HEK293T (cell line): ENCODE measurements at regions not wholly inside any gene's neighbourhood (a gene's known extent, or its start where the extent isn't known, plus 50 kb on each side); places are given as distances from the start of the nearest gene placed in this dataset.

Experiments used
- ARNT ChIP-seq: fragments of 450-650 bp; IDR thresholded peaks from 2 replicates; pipeline ENCODE4 v1.6.1; 2017; ENCODE audit warnings: mild to moderate bottlenecking
- BHLHE40 ChIP-seq: fragments of 450-650 bp; IDR thresholded peaks from 2 replicates; pipeline ENCODE4 v1.6.1; 2016; ENCODE audit warnings: mild to moderate bottlenecking, moderate library complexity, borderline replicate concordance
- CTBP1 ChIP-seq: fragments of 450-650 bp; IDR thresholded peaks from 2 replicates; pipeline ENCODE4 v1.6.1; 2016; ENCODE audit warnings: borderline replicate concordance
- ELF4 ChIP-seq: fragments of 450-650 bp; IDR thresholded peaks from 2 replicates; pipeline ENCODE4 v1.6.1; 2017; ENCODE audit warnings: antibody characterized with exemption
- FOXA1 ChIP-seq: fragments of 450-650 bp; IDR thresholded peaks from 2 replicates; pipeline ENCODE4 v1.6.1; 2016; ENCODE audit warnings: mild to moderate bottlenecking
- FOXK2 ChIP-seq: fragments of 450-650 bp; IDR thresholded peaks from 2 replicates; pipeline ENCODE4 v1.6.1; 2016; ENCODE audit warnings: mild to moderate bottlenecking
- FOXM1 ChIP-seq: fragments of 450-650 bp; IDR thresholded peaks from 2 replicates; pipeline ENCODE4 v1.6.1; 2017; ENCODE audit warnings: mild to moderate bottlenecking, borderline replicate concordance
- HDGF ChIP-seq: fragments of 450-650 bp; IDR thresholded peaks from 2 replicates; pipeline ENCODE4 v1.6.1; 2017; ENCODE audit warnings: antibody characterized with exemption, borderline replicate concordance
- L3MBTL2 ChIP-seq: fragments of 450-650 bp; conservative IDR thresholded peaks from 2 replicates; pipeline ENCODE4 v1.6.1; 2016; ENCODE audit warnings: mild to moderate bottlenecking
- NFRKB ChIP-seq: fragments of 450-650 bp; IDR thresholded peaks from 2 replicates; pipeline ENCODE4 v1.6.1; 2016; ENCODE audit warnings: mild to moderate bottlenecking, moderate library complexity
- SP1 ChIP-seq: fragments of 450-650 bp; IDR thresholded peaks from 2 replicates; pipeline ENCODE4 v1.6.1; 2017
- TARDBP ChIP-seq: fragments of 450-650 bp; IDR thresholded peaks from 2 replicates; pipeline ENCODE4 v1.6.1; 2016
- ZNF384 ChIP-seq: fragments of 450-650 bp; IDR thresholded peaks from 2 replicates; pipeline ENCODE4 v1.6.1; 2016
- TF ChIP-seq, protein P1 (sequence below): fragments of 450-650 bp; IDR thresholded peaks from 2 replicates; pipeline ENCODE4 v1.6.1; 2016

DNA sequence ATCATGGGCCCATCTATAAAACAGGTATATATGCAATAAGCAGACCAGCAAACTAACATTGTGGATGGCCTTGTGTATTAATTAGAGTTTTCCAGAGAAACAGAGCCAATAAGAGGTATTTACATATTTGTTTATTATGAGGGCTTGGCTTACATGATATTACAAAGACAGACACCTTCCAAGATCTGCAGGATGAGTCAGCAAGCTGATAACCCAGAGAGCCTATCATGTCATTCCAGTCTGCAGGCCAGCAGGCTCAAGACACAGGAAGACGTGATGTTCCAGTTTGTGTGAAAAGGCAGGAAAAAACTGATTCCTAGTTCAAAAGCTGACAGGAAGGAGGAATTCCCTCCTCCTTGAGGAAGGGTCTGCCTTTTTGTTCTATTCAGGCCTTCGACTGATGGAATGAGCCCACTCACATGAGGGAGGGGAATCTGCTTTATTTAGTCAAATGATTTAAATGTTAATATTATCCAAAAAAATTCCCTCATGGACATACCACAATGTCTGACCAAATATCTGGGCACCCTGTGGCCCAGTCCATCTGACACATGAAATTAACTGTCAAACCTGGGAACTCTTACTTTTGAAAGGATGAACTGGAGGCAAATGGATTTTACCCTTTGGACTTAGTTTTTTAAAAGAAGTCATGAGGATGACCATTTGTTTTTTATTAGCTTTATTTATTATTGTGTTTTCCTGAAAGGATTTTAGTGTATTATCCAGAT is 161.2 kb upstream of the CHD1 start:
- TF ChIP-seq HDGF (no peak), SP1 (no peak), ARNT (no peak), TARDBP (no peak), FOXM1 (no peak), ELF4 (no peak), FOXA1 (no peak), FOXK2 (no peak), BHLHE40 (no peak), NFRKB (no peak), CTBP1 (no peak), L3MBTL2 (no peak), ZNF384 (no peak)
- TF ChIP-seq, protein P1, sequence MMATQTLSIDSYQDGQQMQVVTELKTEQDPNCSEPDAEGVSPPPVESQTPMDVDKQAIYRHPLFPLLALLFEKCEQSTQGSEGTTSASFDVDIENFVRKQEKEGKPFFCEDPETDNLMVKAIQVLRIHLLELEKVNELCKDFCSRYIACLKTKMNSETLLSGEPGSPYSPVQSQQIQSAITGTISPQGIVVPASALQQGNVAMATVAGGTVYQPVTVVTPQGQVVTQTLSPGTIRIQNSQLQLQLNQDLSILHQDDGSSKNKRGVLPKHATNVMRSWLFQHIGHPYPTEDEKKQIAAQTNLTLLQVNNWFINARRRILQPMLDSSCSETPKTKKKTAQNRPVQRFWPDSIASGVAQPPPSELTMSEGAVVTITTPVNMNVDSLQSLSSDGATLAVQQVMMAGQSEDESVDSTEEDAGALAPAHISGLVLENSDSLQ: no peak
